Gastroesophageal sphincter (tissue), 4 donors: ENCODE measurements at regions not wholly inside any gene's neighbourhood (a gene's known extent, or its start where the extent isn't known, plus 50 kb on each side); places are given as distances from the start of the nearest gene placed in this dataset.

ENCODE experiments used
- ATAC-seq: fragments of 150-250 bp; one replicate; pipeline ENCODE4 v1.9.1; 2016; ENCODE audit warnings: mild to moderate bottlenecking, moderate library complexity
- H3K27ac ChIP-seq, 4 donors: fragments of 200-600 bp; sonication (generic) in 3 of 4; 1 replicate in 3 of 4; 2 replicates in 1 of 4; pipeline ENCODE4 v1.5.1; 2016 to 2019
- H3K27me3 ChIP-seq: fragments of 200-600 bp; sonication (generic); one replicate; pipeline ENCODE4 v1.5.1; 2019
- H3K36me3 ChIP-seq, 2 donors: fragments of 200-600 bp; sonication (generic); one replicate each; pipeline ENCODE4 v1.5.1; 2019; ENCODE audit warnings: control low read depth in 1 of 2
- H3K4me1 ChIP-seq, 3 donors: fragments of 200-600 bp; sonication (generic); 1 replicate in 2 of 3; 2 replicates in 1 of 3; pipeline ENCODE4 v1.5.1; 2016 to 2019; ENCODE audit warnings: control low read depth in 2 of 3
- H3K4me3 ChIP-seq, 2 donors: fragments of 200-600 bp; sonication (generic); one replicate each; pipeline ENCODE4 v1.5.1; 2019; ENCODE audit warnings: mild to moderate bottlenecking in 1 of 2, moderate library complexity in 1 of 2
- H3K9me3 ChIP-seq, 3 donors: fragments of 200-600 bp; sonication (generic); one replicate each; pipeline ENCODE4 v1.5.1; 2017 to 2019; ENCODE audit warnings: control low read depth in 2 of 3
- EP300 ChIP-seq: sonication (generic); formaldehyde crosslinking; IDR thresholded peaks from one replicate; pipeline ENCODE4 v1.6.1; 2017; ENCODE audit warnings: antibody characterized with exemption, mild to moderate bottlenecking
- POLR2A ChIP-seq, 2 donors: fragments of 450-650 bp; IDR thresholded peaks; one replicate each; pipeline ENCODE4 v1.6.1; 2017; ENCODE audit warnings: antibody characterized with exemption in 2 of 2, mild to moderate bottlenecking in 2 of 2, moderate library complexity in 1 of 2
- POLR2AphosphoS5 ChIP-seq: sonication (generic); formaldehyde crosslinking; IDR thresholded peaks from one replicate; pipeline ENCODE4 v1.6.1; 2017; ENCODE audit warnings: antibody characterized with exemption
- WGBS, 2 donors: methylation state at CpG; one replicate each; pipeline ENCODE4 v1.1.5; 2018; ENCODE audit warnings: low coverage in 1 of 2; 5-methylcytosine and 5-hydroxymethylcytosine counted together
- TF ChIP-seq, protein P1 (sequence below), 4 experiments: fragments of 200-600 bp in 2 of 4; fragments of 450-650 bp in 2 of 4; sonication (generic) in 1 of 4; IDR thresholded peaks; one replicate each; pipeline ENCODE4 v1.5.1; 2017 to 2019; ENCODE audit warnings: antibody characterized with exemption in 4 of 4, mild to moderate bottlenecking in 2 of 4, moderate library complexity in 2 of 4

DNA sequence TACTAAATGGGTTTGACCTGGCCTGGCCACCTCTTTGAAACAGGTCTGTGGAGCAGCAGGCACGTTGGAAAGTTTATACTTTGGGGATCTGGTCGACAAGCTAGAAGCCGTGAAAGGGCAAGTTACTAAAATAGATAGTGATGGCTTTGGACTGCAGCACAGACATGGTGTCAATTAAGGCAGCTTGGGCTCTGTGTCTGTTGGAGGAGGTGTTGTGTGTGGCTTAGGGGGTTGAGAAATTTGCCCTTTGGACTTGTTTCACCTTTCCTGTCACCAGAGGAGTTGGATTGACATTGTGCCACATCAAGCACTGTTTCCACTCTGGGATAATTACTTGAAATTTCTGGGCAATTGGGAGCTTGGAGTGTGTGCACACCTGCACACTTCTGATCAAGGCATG lies 251.8 kb upstream of the MKI67 start:
- Histone ChIP-seq H3K4me1 (no peaks in the 10 kb centered on the region), H3K27me3 (peaks cover 36% of the 10 kb centered on the region), H3K9me3 (no peaks in the 10 kb centered on the region), H3K4me3 (no peak overlapping the region), H3K27ac (no peak overlapping the region), H3K36me3 (no peaks in the 10 kb centered on the region)
- WGBS, 2 donors: 27% methylated on average over 3 of the region's 3 CpGs; no CpG with 5 or more reads in 1 of the 2 donors
- TF ChIP-seq POLR2AphosphoS5: no peak
- no peak for TF ChIP-seq POLR2A (IDR thresholded peaks at IDR 0.05)
- no peak for TF ChIP-seq EP300
- TF ChIP-seq, protein P1, sequence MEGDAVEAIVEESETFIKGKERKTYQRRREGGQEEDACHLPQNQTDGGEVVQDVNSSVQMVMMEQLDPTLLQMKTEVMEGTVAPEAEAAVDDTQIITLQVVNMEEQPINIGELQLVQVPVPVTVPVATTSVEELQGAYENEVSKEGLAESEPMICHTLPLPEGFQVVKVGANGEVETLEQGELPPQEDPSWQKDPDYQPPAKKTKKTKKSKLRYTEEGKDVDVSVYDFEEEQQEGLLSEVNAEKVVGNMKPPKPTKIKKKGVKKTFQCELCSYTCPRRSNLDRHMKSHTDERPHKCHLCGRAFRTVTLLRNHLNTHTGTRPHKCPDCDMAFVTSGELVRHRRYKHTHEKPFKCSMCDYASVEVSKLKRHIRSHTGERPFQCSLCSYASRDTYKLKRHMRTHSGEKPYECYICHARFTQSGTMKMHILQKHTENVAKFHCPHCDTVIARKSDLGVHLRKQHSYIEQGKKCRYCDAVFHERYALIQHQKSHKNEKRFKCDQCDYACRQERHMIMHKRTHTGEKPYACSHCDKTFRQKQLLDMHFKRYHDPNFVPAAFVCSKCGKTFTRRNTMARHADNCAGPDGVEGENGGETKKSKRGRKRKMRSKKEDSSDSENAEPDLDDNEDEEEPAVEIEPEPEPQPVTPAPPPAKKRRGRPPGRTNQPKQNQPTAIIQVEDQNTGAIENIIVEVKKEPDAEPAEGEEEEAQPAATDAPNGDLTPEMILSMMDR (IDR thresholded peaks at IDR 0.05): no peak
- no peak for ATAC-seq

DNA sequence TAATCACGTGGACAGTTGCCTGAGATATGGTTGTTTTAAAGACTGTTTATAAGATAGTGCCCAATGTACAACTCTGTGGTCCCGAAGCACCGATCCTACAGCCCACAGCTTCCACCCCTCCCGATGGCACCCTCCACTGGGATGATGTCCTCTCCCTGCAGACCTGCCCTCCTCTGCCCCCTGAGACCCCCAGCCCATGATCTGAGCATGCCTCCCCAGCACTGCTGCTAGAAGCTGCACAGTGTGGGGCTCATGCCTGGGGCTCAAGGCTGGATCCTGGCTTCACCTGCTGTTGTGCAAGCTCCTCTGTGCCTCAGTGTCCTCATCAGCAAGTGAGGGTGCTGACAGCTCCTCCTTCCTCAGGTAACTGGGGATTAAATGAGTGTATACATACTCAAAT lies 254.7 kb upstream of the MKI67 start:
- no peak overlapping the region for H3K4me3 ChIP-seq
- peaks cover 33% of the 10 kb centered on the region for H3K27me3 ChIP-seq
- whole genome bisulfite sequencing, 2 donors: 38 to 39% methylated on average over 3 of the region's 4 CpGs
- H3K4me1 ChIP-seq: no peaks in the 10 kb centered on the region
- TF ChIP-seq, protein P1 (IDR thresholded peaks at IDR 0.05): no peak
- no peak for TF ChIP-seq POLR2AphosphoS5
- TF ChIP-seq POLR2A (IDR thresholded peaks at IDR 0.05): no peak
- TF ChIP-seq EP300: no peak
- H3K9me3 ChIP-seq: no peaks in the 10 kb centered on the region
- H3K36me3 ChIP-seq: no peaks in the 10 kb centered on the region
- no peak for ATAC-seq
- H3K27ac ChIP-seq: no peak overlapping the region

DNA sequence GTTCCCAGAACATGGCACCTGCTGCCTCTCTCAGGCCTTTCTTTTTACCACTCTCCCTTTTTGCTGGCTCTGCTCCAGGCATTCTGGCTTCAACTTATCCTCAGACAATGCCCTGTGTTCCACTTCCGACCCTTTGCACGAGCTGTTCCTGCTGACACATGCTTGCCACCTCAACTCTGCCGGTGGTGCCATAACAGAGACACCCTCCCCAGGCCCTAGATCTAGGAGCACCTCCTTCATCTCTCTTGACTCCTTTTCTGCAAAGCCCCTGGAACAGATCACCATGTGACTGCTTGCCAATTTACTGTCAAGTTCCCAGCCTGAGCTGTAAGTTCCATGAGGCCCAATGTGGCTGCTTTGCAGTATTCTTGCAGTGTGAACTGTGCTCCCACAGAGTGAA lies 256.0 kb upstream of the MKI67 start:
- WGBS, 2 donors: 55 to 60% methylated on average over 1 to 3 of the region's 3 CpGs
- no peak overlapping the region for H3K27ac ChIP-seq

DNA sequence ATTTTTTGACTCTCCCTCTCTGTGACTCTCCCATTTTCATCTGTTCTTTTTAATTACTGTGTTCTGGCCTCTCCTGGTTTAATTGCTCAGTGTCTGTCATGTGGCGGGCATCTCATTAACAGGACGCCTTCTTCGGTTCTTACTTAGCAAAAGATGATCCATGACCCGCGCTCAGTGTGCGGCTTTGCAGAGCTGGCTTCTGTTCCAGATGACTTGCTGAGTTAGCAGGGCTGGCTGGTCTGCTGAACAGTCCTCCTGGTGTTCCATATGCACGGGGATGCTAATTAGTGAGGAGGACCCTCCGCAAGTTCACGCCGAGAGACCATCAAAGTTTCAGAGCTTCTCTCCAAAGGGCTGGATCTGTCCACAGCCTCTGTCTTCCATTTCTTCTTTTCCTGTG lies 258.6 kb upstream of the MKI67 start:
- 86 to 94% methylated on average over 4 to 7 of the region's 10 CpGs for WGBS, 2 donors
- TF ChIP-seq EP300 (no peak), POLR2AphosphoS5 (no peak), POLR2A (IDR thresholded peaks at IDR 0.05) (no peak)
- TF ChIP-seq, protein P1 (IDR thresholded peaks at IDR 0.05): no peak
- ATAC-seq: no peak

More for the DNA sequence above, 256.0 kb upstream of the MKI67 start:
- ATAC-seq: no peak
- Histone ChIP-seq H3K27me3 (peaks cover 33% of the 10 kb centered on the region), H3K4me3 (no peak overlapping the region), H3K36me3 (no peaks in the 10 kb centered on the region), H3K4me1 (no peaks in the 10 kb centered on the region), H3K9me3 (no peaks in the 10 kb centered on the region)
- TF ChIP-seq POLR2A (IDR thresholded peaks at IDR 0.05) (no peak), POLR2AphosphoS5 (no peak), EP300 (no peak)
- TF ChIP-seq, protein P1 (IDR thresholded peaks at IDR 0.05): no peak

DNA sequence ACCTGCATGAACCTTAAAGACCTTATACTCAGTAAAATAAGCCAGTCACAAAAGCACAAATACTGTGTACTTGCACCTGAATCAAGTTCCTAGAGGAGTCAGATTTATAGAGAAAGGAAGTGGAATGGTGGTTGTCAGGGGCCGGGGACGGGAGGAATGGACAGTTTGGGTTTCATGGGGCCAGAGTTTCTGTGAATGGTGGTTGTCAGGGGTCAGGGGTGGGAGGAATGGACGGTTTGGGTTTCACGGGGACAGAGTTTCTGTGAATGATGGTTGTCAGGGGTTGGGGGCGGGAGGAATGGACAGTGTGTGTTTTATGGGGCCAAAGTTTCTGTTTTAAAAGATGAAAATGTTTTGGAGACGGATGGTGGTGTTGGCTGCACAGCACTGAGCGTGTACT lies 260.0 kb upstream of the MKI67 start:
- H3K9me3 ChIP-seq: no peaks in the 10 kb centered on the region
- no peaks in the 10 kb centered on the region for H3K36me3 ChIP-seq
- H3K27ac ChIP-seq: no peak overlapping the region
- TF ChIP-seq EP300 (no peak), POLR2A (IDR thresholded peaks at IDR 0.05) (no peak), POLR2AphosphoS5 (no peak)
- TF ChIP-seq, protein P1 (IDR thresholded peaks at IDR 0.05): no peak
- no peak overlapping the region for H3K4me3 ChIP-seq
- 64 to 79% methylated on average over 7 of the region's 7 CpGs for WGBS, 2 donors
- ATAC-seq: no peak
- H3K4me1 ChIP-seq: no peaks in the 10 kb centered on the region
- peaks cover 31% of the 10 kb centered on the region for H3K27me3 ChIP-seq

More for the DNA sequence above, 258.6 kb upstream of the MKI67 start:
- Histone ChIP-seq H3K4me1 (no peaks in the 10 kb centered on the region), H3K36me3 (no peaks in the 10 kb centered on the region), H3K4me3 (no peak overlapping the region), H3K27me3 (peaks cover 40% of the 10 kb centered on the region), H3K9me3 (no peaks in the 10 kb centered on the region), H3K27ac (no peak overlapping the region)
